ENCODE measurements at regions not wholly inside any gene's neighbourhood (a gene's known extent, or its start where the extent isn't known, plus 50 kb on each side); places are given as distances from the start of the nearest gene placed in this dataset.
A peak's percentile ranks its signal among the peaks of the same experiment; 100 is the strongest.

DNA sequence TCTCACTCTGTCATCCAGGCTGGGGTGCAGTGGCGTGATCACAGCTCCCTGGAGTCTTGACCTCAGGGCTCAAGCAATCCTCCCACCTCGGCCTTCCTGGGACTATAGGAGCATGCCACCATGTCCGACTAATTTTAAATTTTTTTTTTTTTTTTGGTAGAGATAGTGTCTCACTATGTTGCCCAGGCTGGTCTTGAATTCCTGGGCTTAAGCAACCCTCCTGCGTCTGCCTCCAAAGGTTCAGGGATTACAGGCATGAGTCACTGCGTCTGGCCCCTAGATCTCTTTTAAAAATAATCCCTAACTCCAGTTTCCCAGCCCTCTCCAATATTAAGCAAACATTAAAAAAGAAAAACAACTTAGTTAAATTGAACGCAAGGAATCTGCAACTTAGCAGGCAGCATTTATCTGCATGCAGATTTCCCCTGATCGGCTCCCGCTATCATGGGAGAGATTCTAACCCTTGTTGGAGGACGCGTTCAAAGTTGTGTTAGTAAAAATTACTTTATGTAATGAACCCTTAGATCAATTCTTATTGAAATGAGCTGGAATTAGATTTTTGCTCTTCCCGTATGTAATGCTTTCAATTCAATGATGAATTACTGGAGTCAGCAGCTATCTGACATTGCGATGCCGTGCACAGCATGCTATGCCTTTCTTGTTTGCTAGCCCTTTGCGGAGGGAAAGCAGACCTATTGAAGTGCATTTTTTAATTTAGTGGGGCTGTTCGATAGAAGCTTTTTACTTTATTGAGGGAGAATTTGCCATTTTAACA lies 171.7 kb downstream of the HAPSTR1 start:
- Histone ChIP-seq H3K27me3 (no peaks in the 10 kb centered on the region), H3K36me3 (replicated peaks in 1 of 2; ENCODE audit: insufficient read depth in 1 of 2, low read depth in 2 of 2) (no peaks in the 10 kb centered on the region), H3K4me1 (peaks cover 35% of the 10 kb centered on the region), H3K4me3 (no peak overlapping the region), H3K27ac (no peak overlapping the region), H3K9me3 (no peaks in the 10 kb centered on the region)
- intact Hi-C loops (cut with DNase I), result no loop called here
- TF ChIP-seq, protein P1, sequence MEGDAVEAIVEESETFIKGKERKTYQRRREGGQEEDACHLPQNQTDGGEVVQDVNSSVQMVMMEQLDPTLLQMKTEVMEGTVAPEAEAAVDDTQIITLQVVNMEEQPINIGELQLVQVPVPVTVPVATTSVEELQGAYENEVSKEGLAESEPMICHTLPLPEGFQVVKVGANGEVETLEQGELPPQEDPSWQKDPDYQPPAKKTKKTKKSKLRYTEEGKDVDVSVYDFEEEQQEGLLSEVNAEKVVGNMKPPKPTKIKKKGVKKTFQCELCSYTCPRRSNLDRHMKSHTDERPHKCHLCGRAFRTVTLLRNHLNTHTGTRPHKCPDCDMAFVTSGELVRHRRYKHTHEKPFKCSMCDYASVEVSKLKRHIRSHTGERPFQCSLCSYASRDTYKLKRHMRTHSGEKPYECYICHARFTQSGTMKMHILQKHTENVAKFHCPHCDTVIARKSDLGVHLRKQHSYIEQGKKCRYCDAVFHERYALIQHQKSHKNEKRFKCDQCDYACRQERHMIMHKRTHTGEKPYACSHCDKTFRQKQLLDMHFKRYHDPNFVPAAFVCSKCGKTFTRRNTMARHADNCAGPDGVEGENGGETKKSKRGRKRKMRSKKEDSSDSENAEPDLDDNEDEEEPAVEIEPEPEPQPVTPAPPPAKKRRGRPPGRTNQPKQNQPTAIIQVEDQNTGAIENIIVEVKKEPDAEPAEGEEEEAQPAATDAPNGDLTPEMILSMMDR (IDR thresholded peaks at IDR 0.05), result no peak
- TF ChIP-seq POLR2A (IDR thresholded peaks at IDR 0.05), result no peak
- no peak for DNase-seq
- 87 to 89% methylated on average over 15 of the region's 15 CpGs for WGBS, 2 donors
- ATAC-seq, result no peak

DNA sequence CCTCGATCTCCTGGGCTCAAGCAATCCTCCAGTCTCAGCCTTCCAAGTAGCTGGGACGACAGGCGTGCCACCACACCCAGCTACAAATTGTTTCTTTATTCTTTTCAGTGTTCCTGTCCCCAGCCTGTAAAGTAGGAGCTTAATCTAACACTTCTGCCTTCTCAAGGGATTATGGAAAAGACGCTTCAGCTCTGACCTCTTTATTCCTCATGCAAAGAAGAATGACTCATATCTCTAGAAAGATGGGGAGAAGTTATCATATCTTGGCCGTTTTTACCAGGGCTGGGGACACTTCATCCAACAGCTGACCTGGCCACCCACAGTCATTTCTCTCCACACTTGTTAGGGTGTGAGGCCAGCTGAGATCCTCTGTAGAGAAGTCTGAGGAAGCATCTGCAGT lies 172.6 kb downstream of the HAPSTR1 start:
- no peaks in the 10 kb centered on the region for H3K9me3 ChIP-seq
- intact Hi-C loops (cut with DNase I), result no loop called here
- no peak for DNase-seq
- TF ChIP-seq POLR2A (IDR thresholded peaks at IDR 0.05), result no peak
- TF ChIP-seq, protein P1 (IDR thresholded peaks at IDR 0.05), result no peak
- H3K36me3 ChIP-seq (replicated peaks in 1 of 2; ENCODE audit: insufficient read depth in 1 of 2, low read depth in 2 of 2), result no peaks in the 10 kb centered on the region
- H3K27me3 ChIP-seq, result no peaks in the 10 kb centered on the region
- 77 to 80% methylated on average over 5 of the region's 5 CpGs for WGBS, 2 donors
- no peak overlapping the region for H3K4me3 ChIP-seq
- H3K4me1 ChIP-seq, result peaks cover 27% of the 10 kb centered on the region
- no peak for ATAC-seq
- no peak overlapping the region for H3K27ac ChIP-seq

DNA sequence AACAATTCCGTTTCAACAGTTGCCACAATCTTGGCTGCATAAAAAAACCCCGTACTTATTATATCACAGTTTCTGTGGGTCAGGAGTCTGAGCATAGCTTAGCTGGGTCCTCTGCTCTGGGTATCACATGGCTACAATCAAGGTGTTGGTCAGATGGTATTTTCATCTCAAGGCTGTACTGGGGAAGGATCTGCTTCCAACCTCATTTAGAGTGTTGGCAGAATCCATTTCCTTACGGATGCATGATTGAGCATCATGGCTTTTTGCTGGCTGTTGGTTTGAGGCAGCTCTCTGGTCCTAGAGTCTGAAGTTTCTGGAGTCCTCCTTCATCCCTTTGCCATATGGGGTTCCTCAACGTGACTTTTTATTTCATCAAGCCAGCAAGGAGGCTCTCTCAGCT lies 177.0 kb downstream of the HAPSTR1 start:
- TF ChIP-seq, protein P1 (IDR thresholded peaks at IDR 0.05), result no peak
- no peak for TF ChIP-seq POLR2A (IDR thresholded peaks at IDR 0.05)
- no peaks in the 10 kb centered on the region for H3K36me3 ChIP-seq (replicated peaks in 1 of 2; ENCODE audit: insufficient read depth in 1 of 2, low read depth in 2 of 2)
- H3K27me3 ChIP-seq, result no peaks in the 10 kb centered on the region
- intact Hi-C loops (cut with DNase I), result no loop called here
- no peaks in the 10 kb centered on the region for H3K4me1 ChIP-seq
- no peak for DNase-seq
- no peak overlapping the region for H3K4me3 ChIP-seq
- no peaks in the 10 kb centered on the region for H3K9me3 ChIP-seq
- H3K27ac ChIP-seq, result no peak overlapping the region
- WGBS, 2 donors, result 61 to 62% methylated on average over 4 of the region's 4 CpGs
- ATAC-seq, result no peak

DNA sequence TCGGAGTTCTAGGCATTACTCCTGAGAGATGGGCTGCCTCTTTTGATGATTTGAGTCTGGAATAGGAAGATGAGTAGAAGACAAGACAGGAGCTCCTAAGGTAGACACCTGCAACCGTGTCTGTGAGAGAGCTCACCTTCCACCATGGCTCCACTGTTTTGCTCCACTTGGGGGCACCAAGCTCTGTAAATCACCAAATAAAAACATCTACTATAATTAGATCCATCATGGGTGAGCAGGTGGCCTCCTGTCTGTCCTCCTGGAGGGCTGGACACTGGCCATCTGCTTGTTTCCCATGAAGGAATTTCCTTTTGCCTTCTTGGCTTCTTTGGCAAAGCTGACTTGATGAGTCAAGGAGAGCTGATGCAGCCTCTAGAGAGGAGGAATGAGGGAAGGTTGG lies 179.0 kb downstream of the HAPSTR1 start:
- H3K4me3 ChIP-seq, result no peak overlapping the region
- H3K27ac ChIP-seq, result no peak overlapping the region
- no peaks in the 10 kb centered on the region for H3K36me3 ChIP-seq (replicated peaks in 1 of 2; ENCODE audit: insufficient read depth in 1 of 2, low read depth in 2 of 2)
- TF ChIP-seq, protein P1 (IDR thresholded peaks at IDR 0.05), result peak in 4 of 7 experiments; percentile 32 to 51 (median 40)
- TF ChIP-seq POLR2A (IDR thresholded peaks at IDR 0.05), result no peak
- ATAC-seq, result peak; percentile 45
- no peaks in the 10 kb centered on the region for H3K9me3 ChIP-seq
- no peaks in the 10 kb centered on the region for H3K27me3 ChIP-seq
- DNase-seq, result peak; percentile 45 to 75 (median 63)
- intact Hi-C loops (cut with DNase I), result no loop called here
- H3K4me1 ChIP-seq, result no peaks in the 10 kb centered on the region
- WGBS, 2 donors, result 49 to 52% methylated on average over 2 of the region's 2 CpGs

DNA sequence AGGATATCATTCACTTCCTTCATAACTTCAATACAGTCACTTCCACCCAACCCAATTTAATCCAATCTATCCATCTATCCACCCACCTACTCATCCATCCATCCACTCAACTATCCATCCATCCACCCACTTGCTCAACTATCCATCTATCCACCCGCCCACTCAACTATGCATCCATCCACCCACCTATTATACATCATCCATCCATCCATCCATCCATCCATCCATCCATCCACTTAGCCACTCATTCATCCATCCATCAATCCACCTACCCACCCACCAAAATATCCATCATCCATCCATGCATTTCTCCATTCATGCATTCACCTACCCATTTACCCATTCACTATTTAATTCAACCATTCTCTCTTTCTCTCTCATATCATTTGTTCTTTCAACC lies 179.5 kb downstream of the HAPSTR1 start:
- intact Hi-C loops (cut with DNase I), result no loop called here
- Histone ChIP-seq H3K4me3 (no peak overlapping the region), H3K27me3 (no peaks in the 10 kb centered on the region), H3K27ac (no peak overlapping the region), H3K9me3 (no peaks in the 10 kb centered on the region), H3K36me3 (replicated peaks in 1 of 2; ENCODE audit: insufficient read depth in 1 of 2, low read depth in 2 of 2) (no peaks in the 10 kb centered on the region), H3K4me1 (no peaks in the 10 kb centered on the region)
- WGBS, 2 donors, result 80 to 100% methylated on average over 1 of the region's 1 CpG
- TF ChIP-seq, protein P1 (IDR thresholded peaks at IDR 0.05), result no peak
- TF ChIP-seq POLR2A (IDR thresholded peaks at IDR 0.05), result no peak
- DNase-seq (no peak), ATAC-seq (no peak)

All from body of pancreas (tissue), 4 donors.